ENCODE measurements at regions not wholly inside any gene's neighbourhood (a gene's known extent, or its start where the extent isn't known, plus 50 kb on each side); places are given as distances from the start of the nearest gene placed in this dataset.

DNA sequence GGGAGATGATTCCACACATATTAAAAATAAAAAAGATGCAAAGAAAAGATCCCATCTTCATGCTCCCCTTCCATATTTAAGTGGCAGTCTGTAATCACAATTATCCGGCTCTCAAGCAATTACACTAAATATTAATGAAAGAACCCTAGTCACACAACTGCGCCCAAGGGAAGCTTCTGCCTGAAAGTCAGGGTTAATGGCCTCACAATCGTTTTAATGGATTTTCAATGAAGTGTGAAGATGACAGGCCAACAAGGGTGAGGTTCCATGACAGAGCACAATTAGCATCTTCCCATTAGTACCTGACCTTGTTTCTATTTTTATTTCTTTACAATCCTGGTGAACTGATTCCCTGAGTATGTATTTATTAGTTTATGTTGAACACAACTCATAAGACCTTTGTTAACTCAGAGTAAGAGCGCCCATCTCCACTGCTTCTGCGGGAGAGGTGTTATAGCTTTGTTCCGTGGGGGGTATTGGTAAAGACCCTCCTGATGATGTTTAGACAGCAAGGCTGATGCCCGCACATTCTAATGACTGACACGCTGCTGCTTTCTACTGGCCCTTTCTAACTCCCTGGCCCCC lies 80.9 kb downstream of the IER5 start:
- TF ChIP-seq, protein P1, sequence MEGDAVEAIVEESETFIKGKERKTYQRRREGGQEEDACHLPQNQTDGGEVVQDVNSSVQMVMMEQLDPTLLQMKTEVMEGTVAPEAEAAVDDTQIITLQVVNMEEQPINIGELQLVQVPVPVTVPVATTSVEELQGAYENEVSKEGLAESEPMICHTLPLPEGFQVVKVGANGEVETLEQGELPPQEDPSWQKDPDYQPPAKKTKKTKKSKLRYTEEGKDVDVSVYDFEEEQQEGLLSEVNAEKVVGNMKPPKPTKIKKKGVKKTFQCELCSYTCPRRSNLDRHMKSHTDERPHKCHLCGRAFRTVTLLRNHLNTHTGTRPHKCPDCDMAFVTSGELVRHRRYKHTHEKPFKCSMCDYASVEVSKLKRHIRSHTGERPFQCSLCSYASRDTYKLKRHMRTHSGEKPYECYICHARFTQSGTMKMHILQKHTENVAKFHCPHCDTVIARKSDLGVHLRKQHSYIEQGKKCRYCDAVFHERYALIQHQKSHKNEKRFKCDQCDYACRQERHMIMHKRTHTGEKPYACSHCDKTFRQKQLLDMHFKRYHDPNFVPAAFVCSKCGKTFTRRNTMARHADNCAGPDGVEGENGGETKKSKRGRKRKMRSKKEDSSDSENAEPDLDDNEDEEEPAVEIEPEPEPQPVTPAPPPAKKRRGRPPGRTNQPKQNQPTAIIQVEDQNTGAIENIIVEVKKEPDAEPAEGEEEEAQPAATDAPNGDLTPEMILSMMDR (conservative IDR thresholded peaks at IDR 0.05), result no peak
- no peak for TF ChIP-seq ZFX (IDR thresholded peaks at IDR 0.05)

Data from C4-2B (cell line).